Germinal center (tissue), 1 donor: ENCODE measurements at regions not wholly inside any gene's neighbourhood (a gene's known extent, or its start where the extent isn't known, plus 50 kb on each side); places are given as distances from the start of the nearest gene placed in this dataset.
"Not testable (repeated sequence)": the region's sequence is repeated elsewhere in the genome, so short reads cannot be mapped to it uniquely, and the experiment has no call there.

ENCODE experiments used
- DNase-seq: peaks from one replicate; pipeline ENCODE4 v3.0.0; 2012; ENCODE audit warnings: mixed read lengths, low spot score

DNA sequence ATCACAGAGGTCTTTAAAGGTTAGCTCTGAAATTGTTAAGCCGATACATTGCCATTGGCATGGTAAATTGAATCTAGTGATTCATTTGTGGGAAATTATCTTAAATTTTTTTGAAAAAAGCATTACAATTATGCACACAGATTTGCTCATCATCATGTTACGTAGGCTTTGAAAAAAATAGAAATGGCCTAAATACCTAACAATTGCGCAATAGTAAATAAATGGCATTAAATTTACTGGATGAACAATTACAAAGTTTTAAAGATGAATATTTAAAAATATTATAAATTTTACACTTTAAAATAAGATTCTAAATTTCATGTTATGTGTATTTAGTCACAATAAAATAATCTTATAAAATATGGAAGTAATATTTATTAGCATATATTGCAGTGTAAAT is 171.3 kb downstream of the RPRM start:
- DNase-seq, result no peak

DNA sequence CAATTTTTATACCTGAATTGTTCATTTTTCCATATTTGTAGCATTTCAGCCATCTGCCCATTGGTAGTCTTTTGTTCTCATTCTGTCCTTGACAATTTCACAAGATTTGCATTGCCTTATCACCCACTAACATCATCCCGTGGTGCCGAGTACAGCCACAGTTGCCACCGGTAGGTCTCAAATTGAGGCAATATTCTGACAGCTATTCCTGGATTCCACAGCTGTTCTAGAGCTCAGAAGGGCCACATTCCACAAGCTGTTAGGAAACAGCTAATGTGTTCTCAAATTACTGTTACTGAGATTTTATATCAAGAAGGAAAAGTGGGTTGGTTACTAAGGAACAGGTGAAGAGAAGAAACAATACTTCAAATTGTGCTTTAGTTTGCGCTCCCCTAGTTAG is 178.8 kb downstream of the RPRM start:
- no peak for DNase-seq

DNA sequence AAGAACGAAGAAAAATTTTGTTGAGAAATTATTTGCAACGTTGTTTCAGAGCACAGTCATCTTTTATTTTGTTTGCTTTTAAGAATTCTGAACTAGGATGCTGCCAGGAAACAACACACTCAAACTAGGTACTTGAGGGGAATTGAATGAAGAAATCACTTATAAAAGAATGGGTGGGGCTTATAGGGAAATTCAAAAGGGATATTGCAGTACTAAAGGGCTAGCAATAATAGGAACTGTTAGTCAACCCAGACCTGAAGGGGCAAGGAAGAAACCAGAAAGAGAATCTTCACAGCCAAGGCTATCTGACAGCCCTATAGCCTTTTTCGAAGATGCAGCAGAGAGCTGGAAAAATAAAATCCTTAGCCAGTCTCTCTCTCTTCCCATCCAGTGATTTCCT is 179.3 kb downstream of the RPRM start:
- DNase-seq, result no peak

DNA sequence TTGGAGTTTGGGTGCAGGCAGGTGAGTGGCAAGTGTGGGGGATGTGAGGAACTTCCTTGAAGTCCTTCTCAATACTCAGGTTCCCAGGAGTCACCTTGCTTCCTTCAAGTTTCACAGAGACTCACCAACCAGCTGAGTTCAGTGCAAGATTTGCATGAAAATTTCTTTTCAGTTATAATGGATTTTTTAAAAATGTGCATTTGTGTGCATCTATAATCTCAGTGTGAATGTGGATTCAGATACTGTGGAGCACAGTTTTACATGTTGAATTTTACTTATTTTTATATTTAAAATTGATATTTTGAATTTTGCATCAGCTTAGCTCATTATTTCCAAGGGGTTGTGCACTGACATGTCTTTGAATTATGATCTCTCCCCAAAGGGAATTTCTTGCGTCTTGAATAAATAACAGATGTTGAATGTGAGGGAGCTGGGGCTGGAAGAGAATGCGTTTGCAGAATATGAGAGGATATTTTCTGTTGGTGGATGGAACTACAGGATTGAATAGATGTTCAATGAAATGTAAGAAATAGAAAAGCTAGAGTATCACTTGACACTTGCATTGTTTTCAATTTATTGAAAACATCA is 184.3 kb downstream of the RPRM start:
- no peak for DNase-seq

DNA sequence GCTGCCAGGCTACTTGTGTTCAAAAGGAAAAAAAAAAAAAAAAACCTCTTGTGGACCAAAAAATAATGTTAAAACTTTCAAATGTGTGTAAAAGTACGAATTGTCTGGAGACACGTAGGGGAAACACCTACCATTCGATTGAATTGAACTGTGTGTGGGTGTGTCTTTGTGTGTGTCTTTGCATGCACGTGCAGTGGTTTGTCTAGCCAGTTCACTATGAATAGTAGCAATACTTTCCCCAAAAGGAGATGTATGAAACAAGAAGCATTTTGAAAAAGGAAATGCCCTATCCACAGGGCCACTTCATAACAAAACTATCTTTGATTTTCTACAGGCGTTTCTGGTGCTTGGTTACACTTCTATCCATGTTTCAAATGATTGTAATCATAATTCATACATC is 186.8 kb downstream of the RPRM start:
- DNase-seq, result no peak

DNA sequence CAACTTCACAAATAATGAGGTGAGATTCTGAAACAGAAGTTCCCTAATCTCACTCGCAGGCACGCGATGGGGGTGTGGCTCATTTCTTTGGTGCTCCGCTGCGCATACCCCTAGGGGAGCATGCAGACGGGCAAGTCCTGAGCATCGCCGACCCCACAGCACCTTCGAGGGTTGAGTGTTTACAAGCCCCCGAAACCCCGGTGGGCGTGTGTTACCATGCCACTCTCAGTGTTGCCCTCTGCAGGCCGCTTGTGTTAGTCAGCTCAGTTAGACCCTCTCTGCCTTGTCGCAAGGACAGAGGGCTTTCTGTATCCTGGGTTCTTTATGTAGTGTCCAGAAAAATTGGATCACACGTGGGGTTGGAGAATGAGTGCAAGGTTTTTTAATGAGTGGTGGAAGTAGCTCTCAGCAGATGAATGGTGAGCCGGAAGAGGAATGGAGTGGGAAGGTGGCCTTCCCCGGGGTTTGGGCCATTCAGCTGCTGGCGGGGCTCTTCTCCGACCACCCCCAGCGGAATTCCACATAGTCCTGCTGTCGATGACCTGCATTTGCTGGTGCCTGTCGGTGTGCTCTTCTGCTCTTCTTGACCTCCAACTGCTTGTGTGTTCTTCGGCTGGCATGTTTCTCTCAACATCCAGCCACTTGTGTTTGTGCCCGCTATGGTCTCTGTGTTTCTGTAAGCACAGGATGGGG is 191.3 kb downstream of the RPRM start:
- DNase-seq, result peak; percentile 4

DNA sequence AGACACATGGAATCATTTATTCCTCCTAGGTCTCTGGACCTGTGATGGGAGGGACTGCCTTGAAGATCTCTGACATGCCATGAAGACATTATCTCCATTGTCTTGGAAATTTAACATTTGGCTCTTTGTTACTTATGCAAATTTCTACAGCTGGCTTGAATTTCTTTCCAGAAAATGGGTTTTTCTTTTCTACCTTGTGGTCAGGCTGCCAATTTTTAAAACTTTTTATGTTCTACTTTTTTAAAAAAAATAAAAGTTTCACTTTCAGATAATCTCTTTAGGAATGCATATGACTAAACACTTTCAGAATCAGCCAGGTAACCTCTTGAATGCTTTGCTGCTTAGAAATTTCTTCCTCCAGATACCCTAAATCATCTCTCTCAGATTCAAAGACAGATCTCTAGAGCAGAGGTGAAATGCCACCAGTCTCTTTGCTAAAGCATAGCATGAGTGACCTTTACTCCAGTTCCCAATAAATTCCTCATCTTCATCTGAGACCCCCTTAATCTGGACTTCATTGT is 209.6 kb downstream of the RPRM start:
- DNase-seq, result no peak

DNA sequence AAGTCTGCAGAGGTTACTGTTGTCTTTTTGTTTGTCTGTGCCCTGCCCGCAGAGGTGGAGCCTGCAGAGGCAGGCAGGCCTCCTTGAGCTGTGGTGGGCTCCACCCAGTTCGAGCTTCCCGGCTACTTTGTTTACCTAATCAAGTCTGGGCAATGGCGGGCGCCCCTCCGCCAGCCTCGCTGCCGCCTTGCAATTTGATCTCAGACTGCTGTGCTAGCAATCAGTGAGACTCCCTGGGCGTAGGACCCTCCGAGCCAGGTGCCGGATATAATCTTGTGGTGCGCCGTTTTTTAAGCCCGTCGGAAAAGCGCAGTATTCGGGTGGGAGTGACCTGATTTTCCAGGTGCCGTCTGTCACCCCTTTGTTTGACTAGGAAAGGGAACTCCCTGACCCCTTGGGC is 221.7 kb downstream of the RPRM start:
- DNase-seq, result not testable (repeated sequence)

DNA sequence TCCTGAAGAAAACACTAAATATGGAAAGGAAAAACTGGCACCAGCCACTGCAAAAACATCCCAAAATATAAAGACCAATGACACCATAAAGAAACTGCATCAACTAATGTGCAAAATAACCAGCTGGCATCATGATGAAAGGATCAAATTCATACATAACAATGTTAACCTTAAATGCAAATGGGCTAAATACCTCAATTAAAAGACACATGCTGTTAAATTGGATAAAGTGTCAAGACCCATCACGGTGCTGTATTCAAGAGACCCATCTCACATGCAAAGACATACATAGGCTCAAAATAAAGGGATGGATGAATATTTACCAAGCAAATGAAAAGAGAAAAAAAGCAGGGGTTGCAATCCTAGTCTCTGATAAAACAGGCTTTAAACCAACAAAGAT is 231.9 kb downstream of the RPRM start:
- not testable (repeated sequence) for DNase-seq

DNA sequence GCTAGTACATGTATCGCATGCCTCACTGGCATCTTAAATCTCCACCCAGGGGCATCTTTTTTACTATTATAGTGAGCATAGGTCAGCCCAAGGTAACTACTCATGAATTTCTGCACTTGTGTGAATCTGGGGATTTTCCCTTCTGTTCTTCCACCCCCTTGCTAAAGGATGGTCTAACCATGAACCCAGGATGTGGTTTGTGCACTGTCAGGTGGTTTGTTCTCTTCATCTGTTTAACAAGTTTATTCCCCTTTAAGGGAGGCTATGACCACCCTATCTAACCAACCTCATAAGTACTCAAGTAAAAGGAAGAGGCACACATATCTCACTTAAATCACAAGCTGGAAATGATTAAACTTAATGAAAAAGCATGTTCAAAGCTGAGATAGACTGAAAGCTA is 243.0 kb downstream of the RPRM start:
- no peak for DNase-seq

DNA sequence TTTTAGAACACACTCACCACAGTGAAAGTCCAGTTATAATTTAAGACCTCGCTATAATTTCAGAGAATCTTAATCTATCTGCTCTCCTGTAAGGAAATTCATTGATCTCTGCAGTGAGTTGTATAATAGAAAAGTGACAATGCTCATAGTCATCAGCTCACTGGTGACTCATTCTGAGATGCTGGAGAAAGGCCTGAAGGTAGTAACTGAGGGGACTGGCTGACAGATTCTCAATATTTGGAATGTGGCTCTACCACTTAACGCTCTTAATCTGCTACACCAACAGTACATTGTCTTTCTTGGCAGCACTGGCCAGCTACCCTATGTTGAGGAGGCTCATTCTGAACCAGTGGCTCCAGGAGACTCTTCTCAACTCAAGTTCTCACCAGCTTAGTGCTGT is 246.1 kb downstream of the RPRM start:
- DNase-seq, result no peak

DNA sequence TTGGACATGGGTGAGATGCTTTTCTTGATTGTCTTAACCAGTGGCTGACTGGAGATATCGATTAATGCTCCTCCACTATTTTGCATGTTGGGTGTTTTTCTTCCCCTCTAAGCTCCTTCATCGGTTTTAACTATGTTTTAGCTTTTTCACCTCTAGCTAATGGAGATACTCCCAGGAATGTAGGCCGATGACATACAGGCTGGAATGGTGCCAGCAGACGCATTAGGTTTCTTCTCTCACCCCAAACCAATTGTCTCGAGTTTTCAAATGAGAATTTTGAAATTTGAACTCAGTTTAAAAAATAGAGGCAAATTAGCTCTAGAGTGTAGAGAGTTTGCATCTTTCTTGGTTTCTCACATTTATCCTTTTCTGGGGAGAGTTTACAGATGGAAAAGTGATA is 247.6 kb downstream of the RPRM start:
- no peak for DNase-seq

DNA sequence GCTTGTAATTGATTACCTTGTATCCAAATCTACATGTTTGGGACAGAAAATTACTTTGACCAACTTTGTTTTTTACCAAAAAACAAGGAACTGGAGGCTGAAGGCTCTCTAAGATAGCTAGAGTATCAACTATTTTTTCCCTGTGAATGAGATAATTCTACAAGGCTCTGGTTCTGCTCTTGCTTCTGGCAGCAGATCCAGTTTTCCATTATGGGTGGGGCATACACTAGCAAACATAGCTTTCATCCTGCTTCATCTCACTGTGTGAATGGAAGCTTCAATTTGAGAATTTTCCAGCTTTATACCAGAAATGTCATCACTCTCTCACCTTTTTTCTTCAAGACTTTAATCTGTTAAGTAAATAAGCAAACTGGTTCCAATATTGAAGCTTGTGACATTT is 249.7 kb downstream of the RPRM start:
- DNase-seq, result no peak

DNA sequence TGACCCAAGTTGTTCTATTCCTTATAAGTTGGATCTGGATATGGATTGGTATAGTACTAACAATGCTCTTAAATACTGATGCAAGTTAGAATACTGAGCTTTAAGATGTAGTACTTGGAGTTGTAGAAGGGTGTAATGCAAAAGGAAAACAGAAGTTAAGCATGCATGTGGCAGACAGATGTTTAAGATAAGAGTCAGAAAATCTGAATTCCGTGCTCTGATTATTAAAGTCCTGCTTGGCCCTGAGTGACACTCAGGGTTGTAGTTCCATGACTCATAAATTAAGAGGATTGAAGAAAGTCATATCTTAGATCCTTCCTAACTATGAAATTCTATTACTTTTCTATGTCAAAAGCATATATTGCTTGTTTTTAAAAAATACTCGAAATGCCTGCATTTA is 250.6 kb downstream of the RPRM start:
- no peak for DNase-seq

DNA sequence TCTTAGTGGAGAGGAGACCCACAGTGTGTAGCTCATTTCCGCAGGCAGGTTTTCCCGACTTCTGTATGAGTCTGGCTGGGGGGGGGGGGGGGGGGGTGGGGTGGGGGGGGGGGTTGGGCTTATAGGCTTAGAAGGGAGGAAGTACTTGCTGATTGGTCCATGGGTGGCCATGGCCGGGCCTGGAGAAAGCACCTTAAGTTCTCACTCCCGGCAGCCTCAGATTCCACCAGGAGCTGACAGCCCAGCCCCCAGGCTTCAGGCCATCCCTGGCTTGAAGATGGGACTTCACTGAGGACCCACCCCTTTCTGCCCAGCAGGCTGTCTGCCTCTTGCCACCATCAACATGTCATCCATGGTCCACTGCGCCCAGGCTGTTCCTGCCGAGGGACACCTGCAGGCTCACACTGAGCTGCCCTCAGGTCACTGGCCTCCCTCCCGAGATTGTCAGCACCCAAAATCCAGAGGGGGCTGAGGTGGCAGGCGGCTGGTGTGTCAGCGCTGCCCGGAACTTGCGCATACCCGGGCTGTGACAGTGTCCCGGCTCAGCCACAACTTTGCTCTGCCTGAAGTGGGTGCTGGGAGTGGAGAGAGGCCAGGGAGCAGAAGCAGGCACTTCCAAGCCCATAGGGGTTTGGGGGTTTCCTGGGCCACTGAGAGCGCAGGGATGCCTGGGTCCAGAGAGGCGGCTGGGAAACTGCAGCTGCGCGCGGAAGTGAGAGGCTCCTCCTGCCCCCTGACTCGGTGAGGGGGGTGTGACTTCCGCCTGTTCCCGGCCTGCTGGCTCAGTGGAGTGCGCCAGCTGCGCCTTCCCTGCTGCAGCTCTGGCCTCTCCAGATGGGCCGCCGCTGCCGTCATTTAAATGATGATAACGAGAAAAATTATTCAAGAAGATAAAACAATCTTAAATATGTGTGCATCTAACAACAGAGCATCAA is 256.1 kb downstream of the RPRM start:
- no peak for DNase-seq

DNA sequence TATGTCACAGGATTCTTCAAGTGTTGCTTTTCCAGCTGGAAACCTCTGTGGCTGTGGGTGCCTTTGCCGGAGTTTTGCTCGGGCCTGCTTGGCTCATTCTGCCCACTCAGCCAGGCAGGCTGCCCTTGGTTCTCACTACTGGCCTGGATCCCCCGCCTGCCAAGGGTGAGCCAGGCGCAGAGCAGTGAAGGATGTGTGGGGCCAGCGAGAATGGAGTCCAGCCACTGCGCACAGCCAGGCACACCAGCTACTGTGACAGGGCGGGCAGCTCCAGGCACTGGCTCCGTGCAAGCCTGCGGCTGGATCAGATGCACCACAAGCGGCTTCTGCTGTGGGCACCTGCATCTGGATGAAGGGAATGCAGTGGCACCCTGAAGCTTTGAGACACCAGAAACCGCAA is 257.1 kb downstream of the RPRM start:
- no peak for DNase-seq

DNA sequence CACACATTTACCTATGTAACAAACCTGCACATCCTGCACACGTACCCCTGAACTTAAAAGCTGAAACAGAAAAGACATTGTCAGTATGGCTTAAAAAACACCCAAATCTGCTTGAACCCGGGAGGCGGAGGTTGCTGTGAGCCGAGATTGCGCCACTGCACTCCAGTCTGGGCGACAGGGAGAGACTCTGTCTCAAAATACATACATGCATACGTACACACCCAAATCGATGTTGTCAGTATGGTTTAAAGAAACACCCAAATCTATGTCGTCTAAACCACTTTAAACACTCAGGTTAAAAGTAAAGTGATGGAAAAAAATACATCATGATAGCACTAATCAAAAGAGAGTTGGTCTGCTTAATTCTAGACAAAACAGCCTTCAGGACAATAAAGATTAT is 257.5 kb downstream of the RPRM start:
- no peak for DNase-seq

DNA sequence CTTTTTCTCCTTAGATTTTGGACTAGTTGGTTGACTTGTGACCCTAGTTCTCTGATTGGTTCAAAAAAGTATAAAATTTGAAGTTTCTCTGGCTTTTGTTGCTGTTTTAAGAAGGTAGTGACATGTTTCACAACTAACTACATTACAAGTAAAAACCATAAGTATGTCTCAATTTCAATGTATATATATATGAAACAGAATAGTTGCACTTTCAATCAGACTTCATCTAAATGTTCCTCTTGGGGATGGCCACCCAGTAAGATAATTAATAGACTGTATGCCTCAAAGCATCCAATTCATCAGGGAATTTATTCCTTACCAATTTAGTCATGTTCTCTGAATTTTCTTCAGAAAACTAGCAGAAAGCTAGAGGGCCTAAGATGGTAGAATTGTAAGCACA is 259.7 kb downstream of the RPRM start:
- no peak for DNase-seq

DNA sequence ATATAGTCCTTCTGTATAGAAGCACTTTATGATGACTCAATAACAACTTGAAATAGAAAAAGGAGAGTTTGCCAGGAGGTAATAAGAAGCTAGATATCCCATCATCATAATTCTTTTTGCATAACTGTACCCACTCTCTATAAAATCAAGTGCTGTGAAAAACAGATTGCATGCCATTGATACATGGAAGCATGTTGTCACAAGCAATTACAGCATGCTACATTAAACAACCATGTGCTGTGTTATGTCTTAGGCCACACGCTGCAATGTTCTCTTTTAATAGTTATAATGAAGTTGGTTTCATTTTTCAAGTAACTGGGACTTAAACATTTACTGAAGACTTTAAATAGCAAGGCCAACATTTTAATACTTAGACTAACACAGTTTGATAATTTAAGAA is 264.2 kb downstream of the RPRM start:
- no peak for DNase-seq

DNA sequence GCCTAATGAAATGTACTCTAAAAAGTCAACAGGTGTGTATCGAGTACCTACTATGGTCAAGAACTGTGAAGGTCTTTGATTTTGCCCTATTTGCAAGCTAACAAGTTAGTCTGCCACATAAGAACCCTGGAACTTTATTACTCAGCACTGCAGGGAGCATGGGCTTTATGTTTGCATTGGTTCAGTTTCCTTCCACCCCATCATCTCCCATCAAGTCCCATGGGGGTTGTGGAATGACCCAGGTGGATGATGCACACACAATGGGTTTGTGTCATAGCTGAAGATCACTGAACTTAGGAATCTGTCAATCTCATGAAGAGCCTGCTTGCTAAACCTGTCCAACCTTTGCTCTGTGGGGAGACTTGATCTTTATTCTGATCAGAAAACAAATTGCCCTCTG is 265.5 kb downstream of the RPRM start:
- DNase-seq, result no peak

DNA sequence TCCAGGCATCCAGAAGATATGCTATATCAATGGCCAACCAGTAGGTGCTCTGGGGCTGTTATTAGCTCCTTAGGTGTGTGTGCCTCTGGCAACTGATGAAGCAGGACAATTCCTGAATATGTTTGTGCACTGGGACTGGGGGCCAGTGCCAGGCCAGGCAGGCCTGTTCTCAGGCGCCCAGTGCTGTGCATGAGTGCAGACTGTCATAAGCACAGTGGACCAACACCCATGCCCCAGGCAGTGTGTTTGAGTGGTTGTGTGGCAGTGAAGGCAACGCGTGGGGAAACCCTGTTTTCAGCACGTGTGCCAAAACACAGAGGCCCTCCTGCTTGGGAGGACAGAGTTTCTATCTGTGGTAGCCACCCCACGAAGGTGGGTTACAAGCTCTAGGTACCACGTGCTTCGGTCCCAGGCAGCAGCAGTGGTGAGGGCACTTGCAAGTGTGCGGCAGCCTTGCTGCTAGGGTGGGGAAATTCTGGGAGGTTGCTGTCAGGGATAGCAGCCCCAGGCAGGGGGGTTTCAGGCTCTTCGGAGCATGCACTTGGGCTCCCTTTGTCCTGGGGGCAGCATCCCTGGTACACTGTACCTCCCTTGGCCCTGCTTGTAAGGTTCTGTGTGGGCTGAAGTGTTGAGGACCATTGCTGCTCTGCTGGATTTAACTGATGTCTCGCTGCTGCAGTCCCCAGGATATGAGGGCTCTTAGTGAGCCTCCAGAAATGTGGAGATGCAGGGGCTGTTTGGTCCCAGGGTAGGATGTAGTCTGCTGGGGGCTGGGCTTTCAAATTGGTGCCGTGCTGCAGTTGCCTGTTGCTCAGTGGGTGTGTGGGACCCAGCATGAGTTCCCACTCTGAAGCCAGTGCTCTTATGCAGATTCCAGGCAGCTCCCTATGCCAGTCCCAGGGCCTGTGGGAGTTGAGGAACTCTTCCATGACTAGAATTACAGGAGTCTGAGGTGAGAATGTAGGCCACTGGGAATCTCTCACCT is 280.9 kb downstream of the RPRM start:
- DNase-seq, result no peak
